ENCODE measurements at regions not wholly inside any gene's neighbourhood (a gene's known extent, or its start where the extent isn't known, plus 50 kb on each side); places are given as distances from the start of the nearest gene placed in this dataset.

GRCh38 chr7:26520483-26520882 lies 228.8 kb downstream of the SNX10 start:
- no peak for DNase-seq

- no peak for DNase-seq
Measured at GRCh38 chr7:26522633-26523032, 231.0 kb downstream of the SNX10 start.

- DNase-seq = no peak
Measured at GRCh38 chr7:26525398-26526264, 234.0 kb downstream of the SNX10 start.

- no peak for DNase-seq
Measured at GRCh38 chr7:26526265-26526587, 234.6 kb downstream of the SNX10 start.

- no peak for DNase-seq
Measured at GRCh38 chr7:26531926-26532325, 240.3 kb downstream of the SNX10 start.

GRCh38 chr7:26532471-26532870 lies 240.8 kb downstream of the SNX10 start:
- DNase-seq = no peak

- DNase-seq = no peak
Measured at GRCh38 chr7:26533217-26533616, 241.6 kb downstream of the SNX10 start.

- DNase-seq = no peak
Measured at GRCh38 chr7:26534649-26535482, 243.2 kb downstream of the SNX10 start.

GRCh38 chr7:26535483-26536007 lies 243.9 kb downstream of the SNX10 start:
- no peak for DNase-seq

- no peak for DNase-seq
Measured at GRCh38 chr7:26538216-26538615, 246.6 kb downstream of the SNX10 start.

- no peak for DNase-seq
Measured at GRCh38 chr7:26538689-26539088, 247.0 kb downstream of the SNX10 start.

GRCh38 chr7:26543340-26543739 lies 251.7 kb downstream of the SNX10 start:
- no peak for DNase-seq

- no peak for DNase-seq
Measured at GRCh38 chr7:26543951-26544350, 252.3 kb downstream of the SNX10 start.

- no peak for DNase-seq
Measured at GRCh38 chr7:26546508-26547053, 254.9 kb downstream of the SNX10 start.

- DNase-seq = no peak
Measured at GRCh38 chr7:26547156-26547555, 255.5 kb downstream of the SNX10 start.

GRCh38 chr7:26549281-26549944 lies 257.8 kb downstream of the SNX10 start:
- DNase-seq = peak; percentile 64

GRCh38 chr7:26550492-26550891 lies 258.8 kb downstream of the SNX10 start:
- no peak for DNase-seq

- DNase-seq = no peak
Measured at GRCh38 chr7:26551740-26552139, 260.1 kb downstream of the SNX10 start.

- no peak for DNase-seq
Measured at GRCh38 chr7:26553128-26553527, 261.5 kb downstream of the SNX10 start.

GRCh38 chr7:26553582-26553981 lies 261.9 kb downstream of the SNX10 start:
- no peak for DNase-seq

- DNase-seq = no peak
Measured at GRCh38 chr7:26554952-26555351, 263.3 kb downstream of the SNX10 start.

GRCh38 chr7:26556061-26556881 lies 264.6 kb downstream of the SNX10 start:
- DNase-seq = peak; percentile 39
